Parathyroid adenoma (tissue), 2 donors: ENCODE measurements at regions not wholly inside any gene's neighbourhood (a gene's known extent, or its start where the extent isn't known, plus 50 kb on each side); places are given as distances from the start of the nearest gene placed in this dataset.

Source experiments
- H2AFZ ChIP-seq: fragments of 300-600 bp; sonication (generic); one replicate; pipeline ENCODE4 v1.7.0; 2017; ENCODE audit warnings: antibody characterized with exemption, mild to moderate bottlenecking
- H3K27ac ChIP-seq: fragments of 300-600 bp; sonication (generic); one replicate; pipeline ENCODE4 v1.7.0; 2017
- H3K27me3 ChIP-seq: fragments of 300-600 bp; sonication (generic); one replicate; pipeline ENCODE4 v1.7.0; 2017; ENCODE audit warnings: low read length; ENCODE audit not compliant: control insufficient read depth, insufficient read depth
- H3K36me3 ChIP-seq: fragments of 300-600 bp; sonication (generic); one replicate; pipeline ENCODE4 v1.7.0; 2017; ENCODE audit warnings: low read length; ENCODE audit not compliant: control insufficient read depth, insufficient read depth
- H3K4me1 ChIP-seq: fragments of 300-600 bp; sonication (generic); one replicate; pipeline ENCODE4 v1.7.0; 2017; ENCODE audit warnings: control low read depth
- H3K4me2 ChIP-seq: fragments of 300-600 bp; sonication (generic); one replicate; pipeline ENCODE4 v1.7.0; 2017; ENCODE audit warnings: low read length
- H3K4me3 ChIP-seq: fragments of 300-600 bp; sonication (generic); one replicate; pipeline ENCODE4 v1.7.0; 2017; ENCODE audit warnings: low read depth, low read length
- H3K79me2 ChIP-seq: fragments of 300-600 bp; sonication (generic); one replicate; pipeline ENCODE4 v1.7.0; 2017; ENCODE audit warnings: control low read depth
- H3K9ac ChIP-seq: fragments of 300-600 bp; sonication (generic); one replicate; pipeline ENCODE4 v1.7.0; 2017; ENCODE audit warnings: mild to moderate bottlenecking
- H3K9me3 ChIP-seq: fragments of 300-600 bp; sonication (generic); one replicate; pipeline ENCODE4 v1.7.0; 2017; ENCODE audit warnings: low read length; ENCODE audit not compliant: control insufficient read depth
- CTCF ChIP-seq: fragments of 300-600 bp; sonication (generic); IDR thresholded peaks from one replicate; pipeline ENCODE4 v1.7.0; 2017; ENCODE audit warnings: antibody characterized with exemption, mild to moderate bottlenecking
- donor health status: primary hyperparathyroidism.

- Histone ChIP-seq H2AFZ (no peak overlapping the region), H3K27me3 (no peaks in the 10 kb centered on the region), H3K36me3 (no peaks in the 10 kb centered on the region), H3K4me2 (no peak overlapping the region), H3K4me3 (no peak overlapping the region), H3K4me1 (peaks cover 4% of the 10 kb centered on the region), H3K27ac (no peak overlapping the region), H3K79me2 (peaks cover 68% of the 10 kb centered on the region), H3K9me3 (no peaks in the 10 kb centered on the region), H3K9ac (no peak overlapping the region)
- TF ChIP-seq CTCF, result no peak
Observed at GRCh38 chr17:77457572-77458201, 316.9 kb downstream of the SEC14L1 start.

GRCh38 chr17:77458202-77459017 is 317.6 kb downstream of the SEC14L1 start:
- no peaks in the 10 kb centered on the region for H3K9me3 ChIP-seq
- TF ChIP-seq CTCF, result no peak
- no peak overlapping the region for H3K27ac ChIP-seq
- no peaks in the 10 kb centered on the region for H3K27me3 ChIP-seq
- no peak overlapping the region for H2AFZ ChIP-seq
- H3K36me3 ChIP-seq, result no peaks in the 10 kb centered on the region
- no peak overlapping the region for H3K9ac ChIP-seq
- no peak overlapping the region for H3K4me2 ChIP-seq
- H3K4me3 ChIP-seq, result no peak overlapping the region
- peaks cover 4% of the 10 kb centered on the region for H3K4me1 ChIP-seq
- H3K79me2 ChIP-seq, result peaks cover 75% of the 10 kb centered on the region

- TF ChIP-seq CTCF, result no peak
- no peak overlapping the region for H3K27ac ChIP-seq
Observed at GRCh38 chr17:77459018-77459755, 318.4 kb downstream of the SEC14L1 start.

GRCh38 chr17:77460514-77461046 is 319.8 kb downstream of the SEC14L1 start:
- no peaks in the 10 kb centered on the region for H3K36me3 ChIP-seq
- no peak overlapping the region for H3K9ac ChIP-seq
- peaks cover 69% of the 10 kb centered on the region for H3K79me2 ChIP-seq
- no peak for TF ChIP-seq CTCF
- no peak overlapping the region for H2AFZ ChIP-seq
- H3K9me3 ChIP-seq, result no peaks in the 10 kb centered on the region
- H3K4me1 ChIP-seq, result peaks cover 4% of the 10 kb centered on the region
- no peak overlapping the region for H3K4me3 ChIP-seq
- no peaks in the 10 kb centered on the region for H3K27me3 ChIP-seq
- H3K4me2 ChIP-seq, result no peak overlapping the region
- H3K27ac ChIP-seq, result no peak overlapping the region

More at GRCh38 chr17:77459018-77459755, 318.4 kb downstream of the SEC14L1 start:
- peaks cover 70% of the 10 kb centered on the region for H3K79me2 ChIP-seq
- no peak overlapping the region for H3K9ac ChIP-seq
- H3K9me3 ChIP-seq, result no peaks in the 10 kb centered on the region
- H3K4me3 ChIP-seq, result no peak overlapping the region
- H2AFZ ChIP-seq, result no peak overlapping the region
- no peaks in the 10 kb centered on the region for H3K36me3 ChIP-seq
- no peaks in the 10 kb centered on the region for H3K27me3 ChIP-seq
- peaks cover 4% of the 10 kb centered on the region for H3K4me1 ChIP-seq
- no peak overlapping the region for H3K4me2 ChIP-seq
